A673 (cell line): ENCODE measurements at regions not wholly inside any gene's neighbourhood (a gene's known extent, or its start where the extent isn't known, plus 50 kb on each side); places are given as distances from the start of the nearest gene placed in this dataset.

Experiments used
- CTCF ChIP-seq: fragments of 300-800, 200-600 bp; sonication (generic); conservative IDR thresholded peaks from 2 replicates; pipeline ENCODE4 v1.5.1; 2017; ENCODE audit warnings: low read depth, mild to moderate bottlenecking, antibody characterized with exemption, low read length, moderate library complexity, mixed read lengths
- EZH2 ChIP-seq: fragments of 200-600 bp; sonication (generic); IDR thresholded peaks from 2 replicates; pipeline ENCODE4 v1.6.1; 2017; ENCODE audit warnings: borderline replicate concordance, low read depth, mild to moderate bottlenecking, mixed read lengths, antibody characterized with exemption, low read length; ENCODE audit not compliant: poor library complexity, severe bottlenecking

- TF ChIP-seq EZH2, result no peak
- TF ChIP-seq CTCF, result no peak
Observed at GRCh38 chr2:186919296-186919695, 70.3 kb upstream of the ZSWIM2 start.
